ENCODE measurements at regions not wholly inside any gene's neighbourhood (a gene's known extent, or its start where the extent isn't known, plus 50 kb on each side); places are given as distances from the start of the nearest gene placed in this dataset.

GRCh38 chr1:208531003-208531750 lies 287.0 kb upstream of the PLXNA2 start:
- TF ChIP-seq CTCF (tag by site-specific recombination; IDR thresholded peaks at IDR 0.05) = no peak
- no peak for TF ChIP-seq REPIN1 (tag by site-specific recombination; IDR thresholded peaks at IDR 0.05; ENCODE audit: low read depth)
- no peak for TF ChIP-seq ZNF274 (IDR thresholded peaks at IDR 0.05; ENCODE audit: low read length)
- TF ChIP-seq ZNF274 (tag by site-specific recombination; IDR thresholded peaks at IDR 0.05; ENCODE audit: borderline replicate concordance) = no peak
- no peak for TF ChIP-seq PATZ1 (tag by site-specific recombination; IDR thresholded peaks at IDR 0.05)
- no peak for TF ChIP-seq ZNF292 (tag by site-specific recombination; IDR thresholded peaks at IDR 0.05; ENCODE audit: borderline replicate concordance, low read depth)
- TF ChIP-seq REST (tag by site-specific recombination; IDR thresholded peaks at IDR 0.05) = no peak
- TF ChIP-seq ZNF510 (tag by site-specific recombination; IDR thresholded peaks at IDR 0.05; ENCODE audit: insufficient replicate concordance) = no peak
- no peak for TF ChIP-seq YY1 (tag by site-specific recombination; IDR thresholded peaks at IDR 0.05)
